ENCODE measurements at regions not wholly inside any gene's neighbourhood (a gene's known extent, or its start where the extent isn't known, plus 50 kb on each side); places are given as distances from the start of the nearest gene placed in this dataset.
A peak's percentile ranks its signal among the peaks of the same experiment; 100 is the strongest.

GRCh38 chr1:72635719-72636118 lies 353.4 kb upstream of the NEGR1 start:
- no peak overlapping the region for H3K27ac ChIP-seq
- no peak overlapping the region for H3K4me3 ChIP-seq
- no peaks in the 10 kb centered on the region for H3K36me3 ChIP-seq

GRCh38 chr1:72634946-72635345 lies 352.6 kb upstream of the NEGR1 start:
- H3K9me3 ChIP-seq: no peaks in the 10 kb centered on the region
- H3K36me3 ChIP-seq: no peaks in the 10 kb centered on the region
- H3K27ac ChIP-seq: no peak overlapping the region
- no peak for TF ChIP-seq CTCF (IDR thresholded peaks at IDR 0.05)
- H3K27me3 ChIP-seq: no peaks in the 10 kb centered on the region
- no peak for DNase-seq (ENCODE audit: low spot score)
- no peaks in the 10 kb centered on the region for H3K4me1 ChIP-seq
- H3K4me3 ChIP-seq: no peak overlapping the region

More at GRCh38 chr1:72635719-72636118, 353.4 kb upstream of the NEGR1 start:
- no peaks in the 10 kb centered on the region for H3K9me3 ChIP-seq
- no peak for TF ChIP-seq CTCF (IDR thresholded peaks at IDR 0.05)
- no peaks in the 10 kb centered on the region for H3K27me3 ChIP-seq
- DNase-seq (ENCODE audit: low spot score): no peak
- H3K4me1 ChIP-seq: no peaks in the 10 kb centered on the region

GRCh38 chr1:72631449-72631848 lies 349.1 kb upstream of the NEGR1 start:
- no peak overlapping the region for H3K4me3 ChIP-seq
- no peaks in the 10 kb centered on the region for H3K27me3 ChIP-seq
- no peaks in the 10 kb centered on the region for H3K9me3 ChIP-seq
- no peak for TF ChIP-seq CTCF (IDR thresholded peaks at IDR 0.05)
- no peak overlapping the region for H3K27ac ChIP-seq
- no peaks in the 10 kb centered on the region for H3K4me1 ChIP-seq
- no peaks in the 10 kb centered on the region for H3K36me3 ChIP-seq
- no peak for DNase-seq (ENCODE audit: low spot score)

GRCh38 chr1:72623299-72623708 lies 341.0 kb upstream of the NEGR1 start:
- DNase-seq (ENCODE audit: low spot score): no peak
- no peaks in the 10 kb centered on the region for H3K36me3 ChIP-seq
- H3K4me1 ChIP-seq: no peaks in the 10 kb centered on the region
- H3K27ac ChIP-seq: no peak overlapping the region
- H3K4me3 ChIP-seq: peak overlapping the region in 1 of 2 donors; percentile 33
- peak; percentile 14 to 63 for TF ChIP-seq CTCF (IDR thresholded peaks at IDR 0.05)
- no peaks in the 10 kb centered on the region for H3K27me3 ChIP-seq
- no peaks in the 10 kb centered on the region for H3K9me3 ChIP-seq

- no peaks in the 10 kb centered on the region for H3K9me3 ChIP-seq
- no peak for TF ChIP-seq CTCF (IDR thresholded peaks at IDR 0.05)
- DNase-seq (ENCODE audit: low spot score): no peak
- no peaks in the 10 kb centered on the region for H3K36me3 ChIP-seq
- no peak overlapping the region for H3K27ac ChIP-seq
- H3K4me1 ChIP-seq: no peaks in the 10 kb centered on the region
- no peak overlapping the region for H3K4me3 ChIP-seq
- H3K27me3 ChIP-seq: no peaks in the 10 kb centered on the region
These were observed 338.1 kb upstream of the NEGR1 start for GRCh38 chr1:72620453-72620852.

- Histone ChIP-seq H3K9me3 (no peaks in the 10 kb centered on the region), H3K4me3 (no peak overlapping the region), H3K4me1 (no peaks in the 10 kb centered on the region), H3K27me3 (no peaks in the 10 kb centered on the region), H3K27ac (no peak overlapping the region), H3K36me3 (no peaks in the 10 kb centered on the region)
- no peak for TF ChIP-seq CTCF (IDR thresholded peaks at IDR 0.05)
- DNase-seq (ENCODE audit: low spot score): no peak
These were observed 324.0 kb upstream of the NEGR1 start for GRCh38 chr1:72606216-72606810.

All from right atrium auricular region (tissue), 2 donors.